HG02623 (cell line): ENCODE measurements at regions not wholly inside any gene's neighbourhood (a gene's known extent, or its start where the extent isn't known, plus 50 kb on each side); places are given as distances from the start of the nearest gene placed in this dataset.

Experiments
- ATAC-seq: cut with Tn5 transposase; IDR thresholded peaks from one replicate; pipeline ENCODE4 v1.9.1; 2021; ENCODE audit warnings: moderate library complexity; ENCODE audit not compliant: unreplicated experiment

DNA sequence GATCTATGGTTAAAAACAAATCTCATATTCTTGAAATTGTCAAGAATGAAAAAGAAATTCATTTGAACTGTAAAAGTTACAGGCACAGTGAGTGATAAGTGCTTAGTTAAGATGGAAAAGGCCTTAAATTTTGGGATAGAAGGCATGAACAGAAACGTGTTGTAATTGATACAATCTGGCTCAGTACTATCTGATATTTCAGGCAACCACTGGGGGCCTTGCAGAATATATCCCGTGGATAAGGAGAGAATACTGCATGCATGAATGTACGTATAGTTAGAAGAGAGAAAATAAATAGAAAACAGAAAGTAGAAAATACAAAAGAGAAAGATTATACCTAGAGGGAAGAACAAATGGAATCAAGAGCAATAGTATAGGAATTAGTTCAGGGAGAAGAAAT, 741.4 kb upstream of the CCDC54 start:
- no peak for ATAC-seq

DNA sequence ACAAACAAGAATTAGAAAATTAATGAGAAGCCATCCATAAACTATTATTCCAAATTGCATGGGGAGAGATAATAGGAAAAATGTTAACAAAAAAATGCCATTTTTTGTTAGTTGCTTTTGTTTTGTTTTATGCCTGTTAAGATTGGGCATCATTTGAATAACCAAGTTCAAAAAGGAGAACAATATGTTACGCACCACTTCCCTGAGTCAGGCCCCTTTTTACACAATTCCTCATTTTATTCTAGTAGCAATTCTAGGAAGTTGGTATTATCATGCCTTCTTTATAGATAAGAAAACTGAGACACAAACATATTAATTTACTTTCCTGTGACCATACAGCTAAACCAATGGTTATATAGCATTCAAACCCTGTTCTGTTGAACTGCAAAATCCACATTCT, 736.9 kb upstream of the CCDC54 start:
- ATAC-seq, result no peak

DNA sequence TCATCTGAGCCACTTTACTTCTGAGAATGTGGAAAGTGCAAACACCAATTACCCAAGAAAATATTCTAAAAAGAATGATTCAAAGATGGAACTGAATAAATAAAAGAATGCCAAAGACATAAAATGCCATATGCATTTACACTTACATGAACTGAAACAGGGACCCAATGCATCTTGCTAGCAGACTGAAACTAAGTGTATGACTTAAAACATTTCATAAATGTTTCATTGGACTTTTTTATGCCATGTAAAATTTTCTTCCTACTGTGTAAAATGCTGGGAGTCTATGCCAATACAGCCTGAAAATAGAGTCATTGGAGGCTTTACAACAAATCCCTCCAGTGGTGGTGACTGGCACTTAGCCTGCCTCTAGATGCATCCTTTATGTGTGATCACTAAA, 735.1 kb upstream of the CCDC54 start:
- no peak for ATAC-seq

DNA sequence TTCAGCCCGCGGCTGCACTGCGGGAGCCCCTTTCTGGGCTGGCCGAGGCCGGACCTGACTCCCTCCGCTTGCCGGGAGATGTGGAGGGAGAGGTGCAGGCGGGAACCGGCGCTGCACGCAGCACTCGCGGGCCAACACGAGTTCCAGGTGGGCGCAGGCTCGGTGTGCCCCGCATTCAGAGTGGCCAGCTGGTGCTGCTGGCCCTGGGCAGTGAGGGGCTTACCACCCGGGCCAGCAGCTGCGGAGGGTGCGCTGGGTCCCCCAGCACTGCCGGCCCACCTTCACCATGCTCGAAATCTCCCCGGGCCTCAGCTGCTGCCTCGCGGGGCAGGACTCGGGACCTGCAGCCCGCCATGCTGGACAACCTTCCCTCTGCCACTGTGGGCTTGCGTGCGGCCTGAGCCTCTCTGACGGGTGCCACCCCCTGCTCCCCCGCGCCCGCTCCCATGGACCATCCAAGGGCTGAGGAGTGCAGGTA, 733.5 kb upstream of the CCDC54 start:
- ATAC-seq, result no peak

DNA sequence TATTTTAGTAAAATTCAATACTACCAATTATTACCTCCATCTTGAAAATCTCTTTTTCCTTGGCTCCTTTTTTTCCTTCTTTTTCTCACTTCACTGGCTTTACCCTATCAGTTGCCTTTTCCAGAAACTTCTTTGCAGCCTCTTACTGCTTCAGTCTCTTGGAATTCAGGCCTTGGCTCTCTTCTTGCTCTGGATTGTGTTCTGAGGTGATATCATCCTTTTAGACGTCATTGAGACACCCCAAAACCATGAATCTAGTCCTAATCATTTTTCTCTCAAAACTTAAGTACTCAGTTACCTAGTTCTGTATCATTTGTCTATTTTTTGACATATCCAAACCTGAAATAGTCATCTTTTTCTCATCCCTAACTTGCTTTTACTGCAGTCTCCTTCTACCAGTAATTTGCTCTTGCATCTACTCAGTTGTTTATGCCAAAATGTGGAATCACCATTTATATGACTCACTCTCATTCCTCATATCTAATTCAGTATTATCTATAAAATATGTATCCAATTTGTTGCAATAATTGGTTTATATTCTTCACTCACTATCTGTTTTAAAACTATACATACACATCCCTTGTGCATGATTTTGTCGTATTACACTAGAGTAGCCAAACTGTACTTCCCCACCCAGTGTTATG, 703.2 kb upstream of the CCDC54 start:
- no peak for ATAC-seq

DNA sequence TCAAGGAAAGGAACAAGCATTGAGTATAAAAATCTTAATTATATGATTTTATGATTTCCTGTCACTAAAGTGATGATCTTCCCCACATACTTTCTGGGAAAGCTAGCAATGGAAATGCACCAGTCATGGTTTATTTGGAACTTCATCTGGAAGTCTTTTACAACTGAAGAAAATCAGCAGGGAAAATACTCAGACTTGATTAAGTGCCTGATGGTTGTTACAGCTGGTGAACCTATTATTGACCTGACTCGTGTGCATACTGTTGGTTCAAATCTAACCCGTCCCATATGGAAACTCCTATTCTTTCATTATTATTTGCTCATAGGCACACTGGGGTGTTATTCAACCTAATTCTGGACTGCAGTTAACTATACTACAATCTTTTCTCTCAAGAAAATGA, 701.8 kb upstream of the CCDC54 start:
- no peak for ATAC-seq

DNA sequence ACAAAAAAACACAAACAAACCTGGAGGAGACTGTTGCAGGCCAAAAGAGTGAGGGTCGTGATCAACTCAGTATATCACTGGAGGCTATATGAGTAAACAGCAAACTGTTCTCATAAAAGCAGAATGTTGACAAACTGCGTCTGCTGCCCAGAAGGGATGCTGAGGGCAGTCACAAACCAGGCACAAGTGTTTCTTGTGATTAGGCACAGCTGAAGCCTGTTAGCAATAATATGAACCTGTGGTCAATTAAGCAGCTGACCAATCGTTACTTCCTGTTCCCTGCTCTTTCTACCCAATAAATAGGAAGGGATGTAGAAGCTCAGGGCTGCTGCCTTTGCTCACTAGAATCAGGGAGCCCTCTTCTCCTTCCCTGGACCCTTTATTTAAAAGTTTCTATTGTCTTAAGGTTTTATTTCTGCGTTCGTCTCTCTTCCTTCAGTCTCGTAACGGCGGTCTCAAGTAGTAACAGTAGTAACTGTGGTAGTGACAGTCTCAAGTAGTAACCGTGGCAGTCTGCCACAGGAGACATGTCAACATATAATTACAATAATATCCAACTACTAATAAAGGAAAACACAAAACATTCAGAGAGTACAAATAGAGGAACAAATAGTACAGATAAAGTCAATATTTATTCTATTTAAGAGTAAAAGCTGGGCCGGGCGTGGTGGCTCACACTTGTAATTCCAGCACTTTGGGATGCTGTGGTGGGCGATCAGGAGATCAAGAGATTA, 698.4 kb upstream of the CCDC54 start:
- ATAC-seq, result no peak

DNA sequence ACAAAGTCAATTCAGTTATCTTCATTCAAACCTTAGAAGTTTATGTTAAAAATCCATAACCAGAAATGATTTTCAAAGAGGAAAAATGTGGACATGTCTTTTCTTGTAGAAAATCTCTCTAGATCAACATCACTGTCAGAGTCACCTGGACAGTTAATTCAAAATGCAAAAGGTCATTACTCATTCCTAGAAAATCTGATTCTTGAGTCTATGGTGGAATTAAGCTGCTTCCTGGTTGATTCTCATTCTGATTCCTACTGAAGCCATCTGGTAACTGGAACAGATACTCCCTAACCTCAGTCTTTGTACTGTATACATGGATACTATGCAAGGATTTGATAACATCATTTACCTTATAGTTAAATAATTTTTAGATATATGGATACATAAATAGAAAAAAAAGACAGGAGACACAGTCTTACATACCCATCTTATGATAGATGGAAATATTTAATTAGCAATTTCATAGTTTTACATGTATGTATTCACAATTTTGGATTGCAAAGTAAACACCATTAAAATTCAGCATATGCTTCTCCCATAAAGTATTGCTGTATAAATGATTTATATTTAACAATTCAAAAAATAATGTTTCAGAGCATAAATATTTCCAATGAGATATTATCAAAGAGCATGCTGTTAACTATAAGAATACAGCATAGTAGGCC, 693.2 kb upstream of the CCDC54 start:
- no peak for ATAC-seq

DNA sequence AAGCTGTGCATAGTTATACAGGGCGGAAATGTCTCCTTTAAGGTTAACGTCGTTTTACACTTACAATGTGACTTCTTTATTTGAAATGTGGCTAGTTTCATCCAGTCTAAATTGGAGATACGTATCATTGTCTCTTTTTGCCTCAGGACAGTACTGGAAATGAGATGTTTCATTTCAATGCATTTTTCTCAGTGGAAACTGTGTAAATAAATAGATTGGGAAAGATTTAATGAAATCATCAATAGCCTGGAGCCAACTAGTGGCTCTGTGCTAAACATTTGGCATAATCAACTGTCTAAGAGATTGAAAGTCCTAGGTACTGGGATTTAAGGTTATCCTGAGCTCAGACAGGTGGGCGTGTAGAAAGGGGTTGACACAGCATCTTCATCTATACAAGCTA, 691.5 kb upstream of the CCDC54 start:
- ATAC-seq, result no peak

DNA sequence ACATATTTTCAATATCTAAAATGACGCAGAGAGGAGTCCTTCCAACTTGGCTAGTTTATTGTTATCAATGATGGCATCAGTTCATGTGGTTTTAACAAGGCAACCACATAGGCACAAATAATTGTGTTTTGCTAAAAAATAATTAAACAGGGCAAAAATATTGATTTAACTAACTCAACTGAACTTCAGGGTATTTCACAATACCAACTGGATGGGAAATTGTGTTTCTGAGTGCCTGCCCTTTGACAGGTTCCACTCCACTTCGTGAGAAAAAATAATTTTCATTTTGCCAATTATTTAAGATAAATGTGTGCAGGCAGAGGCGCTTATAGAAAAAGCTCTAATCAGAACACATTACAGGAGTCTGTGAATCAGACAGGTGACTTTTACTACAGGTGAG, 689.3 kb upstream of the CCDC54 start:
- no peak for ATAC-seq

DNA sequence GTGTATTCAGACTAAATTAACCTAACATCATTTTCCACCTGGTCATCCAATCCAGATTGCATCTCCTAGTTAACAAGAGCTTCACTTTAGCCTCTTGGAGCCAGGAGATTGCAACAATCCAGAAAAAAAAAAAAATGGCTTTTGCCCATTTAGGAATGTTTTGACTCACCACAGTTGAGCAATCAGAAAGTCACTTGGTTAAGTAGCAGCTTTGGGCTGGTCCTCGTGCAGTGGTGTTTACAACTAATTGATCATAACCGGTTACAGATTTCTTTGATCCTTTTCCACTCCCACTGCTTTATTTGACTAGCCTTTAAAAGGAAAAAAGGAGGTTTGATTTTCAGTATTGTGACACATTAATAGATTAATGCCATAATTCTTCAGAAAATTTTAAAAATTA, 688.8 kb upstream of the CCDC54 start:
- no peak for ATAC-seq

DNA sequence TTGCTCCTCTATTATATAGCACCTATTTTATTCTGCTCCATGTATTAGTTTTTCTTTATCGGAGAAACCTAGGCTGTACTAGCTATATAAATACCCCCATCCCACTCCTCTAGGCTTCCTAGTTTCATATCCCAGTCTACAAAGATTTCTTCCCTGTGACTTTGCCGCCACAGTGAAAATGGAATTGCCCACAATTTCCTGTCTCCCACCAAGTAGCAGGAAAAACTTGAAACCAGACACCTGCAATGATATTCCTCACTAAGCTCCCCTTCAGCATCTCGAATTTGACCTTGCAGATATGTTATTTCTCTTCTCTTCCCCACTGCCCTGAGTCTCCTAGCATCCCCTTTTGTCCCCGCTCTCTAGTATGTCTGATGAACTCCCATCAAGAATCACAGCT, 685.8 kb upstream of the CCDC54 start:
- ATAC-seq, result no peak

DNA sequence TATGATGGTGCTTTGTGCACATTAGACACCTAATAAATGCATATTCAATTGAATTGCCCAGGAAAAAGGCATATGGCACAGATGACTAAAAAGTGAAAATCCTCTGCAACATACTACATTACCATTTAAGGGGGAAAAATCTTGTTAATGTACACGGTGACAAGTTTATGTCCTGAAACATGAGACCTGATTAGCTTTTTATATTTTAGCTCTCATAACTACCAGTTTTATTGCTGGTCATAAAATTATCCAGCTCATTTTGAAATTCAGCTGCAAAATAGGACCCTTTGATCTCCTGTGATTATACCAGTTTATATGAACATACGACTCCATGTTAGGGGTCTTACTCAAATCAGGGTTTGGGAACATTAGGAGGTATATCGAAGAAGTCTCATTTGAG, 684.6 kb upstream of the CCDC54 start:
- ATAC-seq, result no peak

DNA sequence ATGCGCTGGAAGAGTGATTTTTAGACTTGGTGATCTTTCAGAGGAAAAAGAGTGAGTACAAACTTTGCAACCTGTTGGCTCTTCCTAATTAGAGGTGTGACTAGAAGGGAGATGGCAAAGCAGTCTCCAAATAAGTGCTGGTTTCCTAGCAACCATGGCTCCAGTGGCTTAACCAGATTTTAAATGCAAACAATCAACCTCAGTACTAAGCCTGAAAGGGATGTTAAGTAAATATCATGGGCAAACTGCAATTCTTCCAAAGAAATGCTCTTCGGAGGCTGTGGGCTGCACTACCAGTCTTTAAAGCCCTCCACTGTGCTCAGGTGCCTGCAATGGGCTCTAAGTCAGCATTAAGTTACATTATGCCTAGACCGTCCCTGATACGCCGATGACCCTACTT, 678.1 kb upstream of the CCDC54 start:
- no peak for ATAC-seq

DNA sequence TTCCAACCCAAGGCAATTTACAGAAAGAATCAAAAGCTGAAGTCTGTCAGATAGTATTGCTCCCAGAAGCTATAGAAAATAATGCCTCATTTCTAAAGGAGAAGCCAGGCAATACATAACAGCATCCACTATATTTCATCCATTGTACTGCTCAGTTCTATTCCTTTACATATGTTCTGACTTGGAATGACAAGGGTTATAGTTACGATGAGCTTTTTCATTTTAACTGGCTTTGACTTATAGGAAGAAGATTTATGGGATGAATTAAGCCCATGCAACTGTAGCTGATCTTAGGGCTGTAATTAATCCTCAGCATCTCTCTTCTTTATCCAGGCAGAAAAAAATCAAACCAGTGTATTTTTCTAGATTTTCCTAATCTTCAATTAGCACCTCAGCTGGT, 676.3 kb upstream of the CCDC54 start:
- no peak for ATAC-seq

DNA sequence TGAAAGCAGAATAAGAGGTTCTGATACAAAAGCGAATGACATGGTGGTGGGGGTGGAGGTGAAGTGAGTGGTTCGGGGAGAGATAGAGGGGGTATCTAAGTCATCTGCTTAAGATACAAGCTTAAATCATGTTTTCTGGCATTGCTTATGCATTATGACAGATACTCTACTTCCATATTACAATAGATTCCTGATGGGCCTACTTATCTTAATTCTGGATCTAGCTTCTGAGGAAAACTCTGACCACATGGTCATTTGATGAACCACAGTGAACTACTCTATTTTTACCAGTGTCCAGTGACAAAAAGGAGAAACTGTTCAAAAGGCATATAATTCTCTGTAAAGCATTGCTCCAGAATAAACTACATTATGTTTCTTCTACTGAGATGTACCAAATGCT, 673.7 kb upstream of the CCDC54 start:
- no peak for ATAC-seq

DNA sequence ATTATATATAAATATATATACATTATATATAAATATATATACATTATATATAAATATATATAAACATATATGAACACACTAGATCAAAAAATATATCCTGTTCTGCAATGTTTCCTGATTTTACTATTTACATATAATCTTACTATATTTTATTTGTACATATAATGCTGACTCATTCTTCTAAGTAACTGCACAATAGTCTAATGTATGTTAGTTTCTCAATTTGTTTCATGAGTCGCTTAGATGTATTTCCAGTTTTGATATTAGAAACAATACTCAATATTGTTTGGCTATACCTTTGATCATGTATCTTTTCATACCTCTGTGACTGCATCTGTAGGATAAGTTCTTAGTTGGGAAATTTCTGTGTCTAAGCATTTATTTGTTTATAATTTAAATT, 669.9 kb upstream of the CCDC54 start:
- no peak for ATAC-seq

DNA sequence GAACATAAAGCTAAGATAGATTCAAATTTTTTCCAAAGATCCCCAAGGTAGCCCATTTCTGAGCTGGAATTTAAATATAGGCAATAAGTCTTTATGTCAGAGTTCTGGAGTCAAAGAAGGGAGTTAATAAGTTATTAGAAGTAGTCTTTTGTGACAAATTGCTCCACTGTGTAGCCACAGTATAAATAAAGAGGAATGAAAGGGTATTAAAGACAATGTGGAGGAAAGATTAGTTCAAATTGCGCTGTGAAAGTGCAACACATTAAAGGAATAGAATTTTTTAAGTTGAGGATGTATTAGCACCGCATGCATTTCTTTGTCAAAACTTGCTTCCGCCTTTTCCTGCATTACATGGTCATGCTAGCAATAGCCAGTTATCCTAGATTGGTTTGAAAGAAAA, 666.6 kb upstream of the CCDC54 start:
- ATAC-seq, result no peak

DNA sequence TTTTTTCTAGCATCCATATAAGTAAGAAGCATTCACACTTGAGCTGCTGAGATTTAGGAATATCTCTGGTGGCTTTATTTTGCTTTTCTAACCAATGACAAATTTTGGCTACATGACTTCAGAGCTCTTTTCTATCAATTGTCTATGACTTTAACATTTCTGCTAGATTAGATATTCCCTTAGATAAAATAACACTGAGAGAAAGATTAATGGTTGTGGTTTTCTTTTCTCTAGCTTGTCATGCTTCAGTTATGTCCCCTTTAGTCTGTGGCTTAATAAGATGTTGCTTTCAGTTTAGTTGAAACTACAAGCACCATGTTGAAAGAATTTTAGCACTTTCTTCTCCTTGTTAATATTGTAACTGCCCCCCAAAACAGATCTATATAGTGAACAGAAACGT, 665.6 kb upstream of the CCDC54 start:
- ATAC-seq, result no peak

DNA sequence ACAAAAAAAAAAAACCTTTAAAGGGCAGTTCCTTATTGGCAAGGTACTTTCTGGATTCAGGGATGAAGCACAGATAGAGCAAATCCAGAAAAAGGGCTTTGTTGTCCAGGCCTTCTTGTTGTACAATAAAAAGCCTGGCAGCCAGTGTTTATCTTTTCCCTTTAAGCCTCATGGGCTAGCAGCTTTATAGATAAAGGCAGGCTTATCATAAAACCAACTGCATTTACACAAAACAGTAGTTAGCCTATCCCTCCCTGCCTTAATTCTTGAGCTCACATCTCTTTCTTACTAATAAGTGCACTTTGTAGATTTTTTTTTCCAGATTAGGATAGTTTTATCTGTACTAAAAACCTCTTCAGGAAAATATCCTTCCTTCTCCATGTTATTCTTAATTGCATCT, 662.8 kb upstream of the CCDC54 start:
- no peak for ATAC-seq

DNA sequence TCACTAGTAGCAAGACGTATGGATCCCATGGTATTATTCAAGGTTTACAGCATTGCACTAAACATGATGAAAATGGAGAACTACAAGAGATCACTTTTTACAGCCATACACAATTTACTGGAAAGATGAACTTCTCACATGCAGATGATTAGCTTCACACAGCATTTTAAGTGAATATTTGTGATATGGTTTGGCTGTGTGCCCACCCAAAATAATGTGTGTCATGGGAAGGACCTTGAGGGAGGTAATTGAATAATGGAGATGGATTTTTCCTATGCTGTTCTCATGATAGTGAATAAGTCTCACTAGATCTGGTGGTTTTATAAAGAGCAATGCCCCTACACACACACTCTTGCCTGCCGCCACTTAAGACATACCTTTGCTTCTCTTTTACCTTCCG, 662.0 kb upstream of the CCDC54 start:
- ATAC-seq, result no peak

DNA sequence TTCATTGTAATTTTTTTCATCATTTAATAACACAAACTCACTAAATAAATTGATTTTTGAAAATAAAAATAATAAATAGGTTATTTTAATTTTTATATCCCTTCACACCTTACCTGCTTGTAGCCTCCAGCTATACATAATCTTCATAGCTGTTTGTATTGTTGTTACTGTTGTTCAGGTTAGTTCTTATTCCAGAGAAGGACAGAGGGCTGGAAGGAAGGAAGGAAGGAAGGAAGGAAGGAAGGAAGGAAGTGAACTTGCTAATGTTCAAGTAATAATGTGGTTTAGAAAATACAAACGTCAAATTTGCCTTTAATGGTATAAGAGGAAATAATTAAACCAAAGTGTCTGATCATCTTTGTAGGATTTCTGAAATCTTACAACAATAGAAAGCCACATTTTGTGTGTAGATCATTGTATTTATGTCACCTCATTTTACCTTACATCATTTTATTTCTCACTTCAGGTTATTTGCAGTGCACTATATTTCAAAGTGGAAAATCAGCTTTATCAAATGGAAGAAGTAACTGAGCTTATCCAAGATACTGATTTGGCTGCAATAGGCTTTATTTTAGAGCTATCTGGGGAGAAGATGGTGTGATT, 660.0 kb upstream of the CCDC54 start:
- ATAC-seq, result no peak
